HEK293 (cell line): ENCODE measurements at regions not wholly inside any gene's neighbourhood (a gene's known extent, or its start where the extent isn't known, plus 50 kb on each side); places are given as distances from the start of the nearest gene placed in this dataset.

Experiments used
- CTCF ChIA-PET: fragments of 350-600 bp; formaldehyde crosslinking; extraction: SDS; loops from one replicate; lab custom pipeline; 2021; ENCODE audit warnings: antibody characterized with exemption; lab: Yijun Ruan, JAX
- POLR2A ChIA-PET: fragments of 300-600 bp; formaldehyde crosslinking; extraction: SDS; loops from one replicate; lab custom pipeline; 2020; ENCODE audit warnings: antibody characterized with exemption, inconsistent platforms; lab: Yijun Ruan, JAX
- H3K27ac ChIP-seq: fragments of 200-500 bp; sonication (Bioruptor generic); 2 replicates; pipeline ENCODE4 v1.5.1; 2014; ENCODE audit warnings: low read depth, low read length, control low read depth, inconsistent platforms; ENCODE audit errors: extremely low read depth
- H3K36me3 ChIP-seq, 2 experiments: fragments of 200-500 bp in 1 of 2; sonication (Bioruptor generic) in 1 of 2; 1 replicate in 1 of 2; 2 replicates in 1 of 2; pipeline ENCODE4 v1.5.1; 2014 to 2017; ENCODE audit warnings: inconsistent platforms in 2 of 2, low read length in 2 of 2; ENCODE audit not compliant: control insufficient read depth in 2 of 2, insufficient read depth in 1 of 2
- H3K4me1 ChIP-seq: fragments of 200-500 bp; sonication (Bioruptor generic); 2 replicates; pipeline ENCODE4 v1.5.1; 2014; ENCODE audit warnings: mild to moderate bottlenecking, low read length, inconsistent platforms; ENCODE audit not compliant: control insufficient read depth, insufficient read depth
- H3K4me3 ChIP-seq: 2 replicates; pipeline ENCODE4 v1.5.1; 2011; ENCODE audit warnings: low read depth, mild to moderate bottlenecking, control low read depth, low read length, moderate library complexity
- H3K9me3 ChIP-seq: fragments of 200-500 bp; sonication (Bioruptor generic); 2 replicates; pipeline ENCODE4 v1.5.1; 2014; ENCODE audit warnings: low read depth, low read length, inconsistent platforms; ENCODE audit not compliant: control insufficient read depth, insufficient read depth
- CTCF ChIP-seq: fragments of 450-650 bp; formaldehyde crosslinking; IDR thresholded peaks from 2 replicates; pipeline ENCODE4 v1.5.1; 2016; ENCODE audit warnings: missing biosample characterization, missing genetic modification characterization
- ELK4 ChIP-seq: IDR thresholded peaks from 2 replicates; pipeline ENCODE4 v1.6.1; 2011; ENCODE audit warnings: mild to moderate bottlenecking, low read depth, low read length, borderline replicate concordance
- PRDM2 ChIP-seq: fragments of 450-650 bp; formaldehyde crosslinking; IDR thresholded peaks from 2 replicates; pipeline ENCODE4 v1.5.1; 2016; ENCODE audit warnings: missing biosample characterization, missing genetic modification characterization, borderline replicate concordance
- TCF7L2 ChIP-seq: IDR thresholded peaks from 2 replicates; pipeline ENCODE4 v1.6.1; 2011; ENCODE audit warnings: low read depth, mild to moderate bottlenecking, inconsistent platforms, low read length, moderate library complexity, borderline replicate concordance
- YY1 ChIP-seq: fragments of 450-650 bp; formaldehyde crosslinking; IDR thresholded peaks from 2 replicates; pipeline ENCODE4 v1.5.1; 2018; ENCODE audit warnings: missing biosample characterization, missing genetic modification characterization
- ZBTB11 ChIP-seq: fragments of 450-650 bp; formaldehyde crosslinking; conservative IDR thresholded peaks from 2 replicates; pipeline ENCODE4 v1.5.1; 2016; ENCODE audit warnings: low read depth, missing biosample characterization, missing genetic modification characterization
- ZBTB17 ChIP-seq: fragments of 450-650 bp; formaldehyde crosslinking; IDR thresholded peaks from 2 replicates; pipeline ENCODE4 v1.5.1; 2016; ENCODE audit warnings: missing biosample characterization, missing genetic modification characterization
- ZFHX2 ChIP-seq: fragments of 450-650 bp; formaldehyde crosslinking; conservative IDR thresholded peaks from 2 replicates; pipeline ENCODE4 v1.5.1; 2016; ENCODE audit warnings: missing biosample characterization, missing genetic modification characterization
- ZNF10 ChIP-seq: fragments of 450-650 bp; formaldehyde crosslinking; IDR thresholded peaks from 2 replicates; pipeline ENCODE4 v1.5.1; 2017; ENCODE audit warnings: missing biosample characterization, missing genetic modification characterization
- ZNF133 ChIP-seq: fragments of 450-650 bp; formaldehyde crosslinking; IDR thresholded peaks from 2 replicates; pipeline ENCODE4 v1.5.1; 2016; ENCODE audit warnings: missing biosample characterization, missing genetic modification characterization
- ZNF501 ChIP-seq: fragments of 450-650 bp; formaldehyde crosslinking; IDR thresholded peaks from 2 replicates; pipeline ENCODE4 v1.5.1; 2016; ENCODE audit warnings: missing biosample characterization, missing genetic modification characterization
- ZNF544 ChIP-seq: fragments of 450-650 bp; formaldehyde crosslinking; IDR thresholded peaks from 2 replicates; pipeline ENCODE4 v1.5.0; 2017; ENCODE audit warnings: missing biosample characterization, missing genetic modification characterization
- ZNF654 ChIP-seq: fragments of 450-650 bp; formaldehyde crosslinking; IDR thresholded peaks from 2 replicates; pipeline ENCODE4 v1.5.1; 2016; ENCODE audit warnings: low read depth, missing biosample characterization, missing genetic modification characterization

- CTCF ChIA-PET: interaction anchor here (0.6 to 1.8 kb wide), 21 partner anchors 9 to 1710 kb away, joined by 3 to 14 read pairs (median 3); no protein-coding TSS in a partner anchor
- Histone ChIP-seq H3K27ac (no peak overlapping the region), H3K4me1 (no peaks in the 10 kb centered on the region), H3K9me3 (no peaks in the 10 kb centered on the region), H3K4me3 (no peak overlapping the region), H3K36me3 (no peaks in the 10 kb centered on the region)
- TF ChIP-seq ZFHX2 (tag by site-specific recombination) (no peak), TCF7L2 (no peak), CTCF (peak; percentile 69), ZNF654 (tag by site-specific recombination) (peak; percentile 77), ZNF544 (tag by site-specific recombination) (no peak)
- POLR2A ChIA-PET: no interaction called here
Measured at GRCh38 chr14:30443368-30444007, 115.5 kb upstream of the G2E3 start.

- Histone ChIP-seq H3K36me3 (no peaks in the 10 kb centered on the region), H3K9me3 (no peaks in the 10 kb centered on the region), H3K4me1 (no peaks in the 10 kb centered on the region), H3K27ac (no peak overlapping the region), H3K4me3 (no peak overlapping the region)
- ChIA-PET POLR2A (no interaction called here), CTCF (interaction anchor here (0.6 to 1.3 kb wide), 2 partner anchors 230 to 1535 kb away, joined by 3 read pairs; no protein-coding TSS in a partner anchor)
- TF ChIP-seq ZNF133: no peak
Measured at GRCh38 chr14:30444451-30444850, 114.5 kb upstream of the G2E3 start.

GRCh38 chr14:30445011-30445793, 113.8 kb upstream of the G2E3 start:
- no peaks in the 10 kb centered on the region for H3K9me3 ChIP-seq
- no peak overlapping the region for H3K27ac ChIP-seq
- TF ChIP-seq ZNF501 (tag by site-specific recombination) (no peak), ZNF10 (tag by site-specific recombination) (no peak), ZBTB11 (tag by site-specific recombination) (no peak), ZBTB17 (tag by site-specific recombination) (no peak), YY1 (tag by site-specific recombination) (no peak)
- no peak overlapping the region for H3K4me3 ChIP-seq
- H3K36me3 ChIP-seq: no peaks in the 10 kb centered on the region
- CTCF ChIA-PET: interaction anchor here (0.6 to 1.3 kb wide), 3 partner anchors 167 to 1535 kb away, joined by 3 read pairs; no protein-coding TSS in a partner anchor
- H3K4me1 ChIP-seq: no peaks in the 10 kb centered on the region
- POLR2A ChIA-PET: no interaction called here

- Histone ChIP-seq H3K4me3 (no peak overlapping the region), H3K27ac (no peak overlapping the region), H3K36me3 (no peaks in the 10 kb centered on the region), H3K4me1 (no peaks in the 10 kb centered on the region), H3K9me3 (no peaks in the 10 kb centered on the region)
- POLR2A ChIA-PET: no interaction called here
- CTCF ChIA-PET: interaction anchor here (0.6 kb wide), 1 partner anchor 166 kb away, joined by 3 read pairs; no protein-coding TSS in a partner anchor
- no peak for TF ChIP-seq ELK4
- TF ChIP-seq PRDM2 (tag by site-specific recombination): no peak
Measured at GRCh38 chr14:30445852-30446251, 113.1 kb upstream of the G2E3 start.
